GM13976 (cell line): ENCODE measurements at regions not wholly inside any gene's neighbourhood (a gene's known extent, or its start where the extent isn't known, plus 50 kb on each side); places are given as distances from the start of the nearest gene placed in this dataset.

Source experiments
- DNase-seq: peaks from one replicate; pipeline ENCODE4 v3.0.0; 2012; ENCODE audit warnings: low spot score
- CTCF ChIP-seq: IDR thresholded peaks from 2 replicates; pipeline ENCODE4 v1.5.1; 2012; ENCODE audit warnings: borderline replicate concordance, mild to moderate bottlenecking; ENCODE audit not compliant: insufficient read depth; ENCODE audit errors: extremely low read depth, missing control alignments, control extremely low read depth
- in situ Hi-C: fragments of 300-500 bp; cut with MboI; formaldehyde crosslinking; loops from one replicate; pipeline ENCODE4 v1.12.0; 2022; ENCODE audit warnings: low sequenced_read_pairs, mixed read lengths, inconsistent platforms; ENCODE audit not compliant: unreplicated experiment

DNA sequence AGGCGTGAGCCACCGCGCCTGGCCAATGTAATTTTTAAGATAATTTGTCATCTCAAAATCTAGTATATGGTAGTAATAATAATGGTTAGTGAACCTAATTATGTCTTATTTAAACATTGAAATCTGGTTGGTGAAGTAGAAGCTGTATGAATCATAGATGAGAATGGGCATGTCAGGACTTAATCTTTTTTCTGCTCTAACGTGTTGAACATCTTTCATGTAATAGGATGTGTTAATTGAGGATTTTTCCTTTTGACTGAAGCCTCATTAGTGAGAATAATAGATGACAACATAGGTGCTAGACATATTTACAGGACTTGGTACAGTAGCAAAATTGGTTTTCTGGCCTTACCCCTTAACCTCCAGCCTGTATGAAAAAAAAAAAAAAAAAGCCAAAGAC is 835.6 kb downstream of the IGSF11 start:
- TF ChIP-seq CTCF: no peak
- in situ Hi-C loops: no loop called here
- DNase-seq: no peak

- TF ChIP-seq CTCF: no peak
- no peak for DNase-seq
- in situ Hi-C loops: no loop called here
These were observed 830.5 kb downstream of the IGSF11 start for GRCh38 chr3:118204052-118204656.

- no peak for TF ChIP-seq CTCF
- in situ Hi-C loops: no loop called here
- no peak for DNase-seq
These were observed 827.4 kb downstream of the IGSF11 start for GRCh38 chr3:118207271-118207670.

DNA sequence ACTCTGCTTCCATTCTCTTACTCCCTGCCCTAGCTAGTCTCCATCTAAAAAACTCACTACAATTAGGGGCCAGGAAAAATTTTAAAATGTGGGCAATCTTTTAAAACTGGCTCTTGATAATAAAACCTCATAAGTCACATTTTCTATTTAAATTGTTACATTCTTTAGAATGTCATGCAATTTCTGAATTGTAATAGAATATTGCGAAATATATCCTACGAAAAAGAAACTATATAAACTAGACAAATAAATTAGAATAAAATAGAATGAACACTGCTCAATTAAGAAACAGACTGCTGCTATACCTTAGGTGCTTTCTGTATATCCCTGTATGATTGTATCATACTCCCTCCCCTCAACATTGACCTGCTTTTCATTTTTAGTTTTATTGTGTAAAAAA is 826.0 kb downstream of the IGSF11 start:
- in situ Hi-C loops: no loop called here
- DNase-seq: no peak
- TF ChIP-seq CTCF: no peak

DNA sequence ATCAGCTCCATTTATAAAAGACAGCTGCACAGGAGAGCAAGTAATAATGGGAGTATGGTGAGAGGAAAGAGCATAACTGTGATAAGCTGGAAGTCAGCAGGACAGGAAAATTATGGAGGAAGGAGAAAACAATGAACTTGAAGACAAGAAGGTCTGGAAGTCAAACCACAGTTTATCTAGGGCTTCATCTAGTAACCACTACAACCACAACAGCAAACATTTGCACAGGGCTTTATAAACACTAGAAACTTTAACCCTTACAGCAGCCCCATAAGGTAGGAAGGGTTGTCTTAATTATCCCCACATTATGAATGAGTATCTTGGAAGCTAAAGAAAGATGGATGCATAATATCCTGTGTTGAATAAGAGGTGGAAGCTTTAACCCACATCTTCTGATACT is 820.8 kb downstream of the IGSF11 start:
- DNase-seq: no peak
- TF ChIP-seq CTCF: no peak
- in situ Hi-C loops: no loop called here

- in situ Hi-C loops: no loop called here
- no peak for DNase-seq
- no peak for TF ChIP-seq CTCF
These were observed 808.4 kb downstream of the IGSF11 start for GRCh38 chr3:118226206-118226605.
